ENCODE measurements at regions not wholly inside any gene's neighbourhood (a gene's known extent, or its start where the extent isn't known, plus 50 kb on each side); places are given as distances from the start of the nearest gene placed in this dataset.

- H3K36me3 Mint-ChIP-seq (ENCODE audit: low read depth): no peaks in the 10 kb centered on the region
- CTCF ChIA-PET: no interaction called here
- no peaks in the 10 kb centered on the region for H3K9me3 Mint-ChIP-seq
- H3K4me3 Mint-ChIP-seq: no peak overlapping the region
- no peak for DNase-seq
- H3K27ac Mint-ChIP-seq: no peak overlapping the region
- intact Hi-C loops (cut with micrococcal nuclease): no loop called here
- H3K27me3 Mint-ChIP-seq (ENCODE audit: low read depth): peaks cover 2% of the 10 kb centered on the region
- no peaks in the 10 kb centered on the region for H3K4me1 Mint-ChIP-seq (ENCODE audit: low read depth)
Measured at GRCh38 chr3:69560818-69561217, 174.9 kb upstream of the FRMD4B start.

- Mint-ChIP-seq H3K4me1 (ENCODE audit: low read depth) (no peaks in the 10 kb centered on the region), H3K9me3 (no peaks in the 10 kb centered on the region), H3K27ac (no peak overlapping the region), H3K4me3 (no peak overlapping the region), H3K27me3 (ENCODE audit: low read depth) (peaks cover 3% of the 10 kb centered on the region), H3K36me3 (ENCODE audit: low read depth) (no peaks in the 10 kb centered on the region)
- DNase-seq: no peak
- intact Hi-C loops (cut with micrococcal nuclease): no loop called here
- CTCF ChIA-PET: no interaction called here
Measured at GRCh38 chr3:69560116-69560515, 174.2 kb upstream of the FRMD4B start.

GRCh38 chr3:69558912-69559311, 173.0 kb upstream of the FRMD4B start:
- no peaks in the 10 kb centered on the region for H3K4me1 Mint-ChIP-seq (ENCODE audit: low read depth)
- no peaks in the 10 kb centered on the region for H3K9me3 Mint-ChIP-seq
- CTCF ChIA-PET: no interaction called here

GRCh38 chr3:69554576-69554975, 168.7 kb upstream of the FRMD4B start:
- Mint-ChIP-seq H3K27me3 (ENCODE audit: low read depth) (peaks cover 4% of the 10 kb centered on the region), H3K4me1 (ENCODE audit: low read depth) (no peaks in the 10 kb centered on the region), H3K27ac (no peak overlapping the region), H3K36me3 (ENCODE audit: low read depth) (no peaks in the 10 kb centered on the region), H3K9me3 (no peaks in the 10 kb centered on the region), H3K4me3 (no peak overlapping the region)
- no peak for DNase-seq
- intact Hi-C loops (cut with micrococcal nuclease): no loop called here
- CTCF ChIA-PET: interaction anchor here (0.9 kb wide), 1 partner anchor 15 kb away, joined by 3 read pairs; no protein-coding TSS in a partner anchor

More at GRCh38 chr3:69558912-69559311, 173.0 kb upstream of the FRMD4B start:
- no peak overlapping the region for H3K27ac Mint-ChIP-seq
- intact Hi-C loops (cut with micrococcal nuclease): no loop called here
- peaks cover 4% of the 10 kb centered on the region for H3K27me3 Mint-ChIP-seq (ENCODE audit: low read depth)
- H3K4me3 Mint-ChIP-seq: no peak overlapping the region
- no peak for DNase-seq
- H3K36me3 Mint-ChIP-seq (ENCODE audit: low read depth): no peaks in the 10 kb centered on the region

- CTCF ChIA-PET: no interaction called here
- no peak for DNase-seq
Measured at GRCh38 chr3:69553888-69554287, 168.0 kb upstream of the FRMD4B start.

GRCh38 chr3:69547461-69547880, 161.6 kb upstream of the FRMD4B start:
- no peak overlapping the region for H3K4me3 Mint-ChIP-seq
- DNase-seq: no peak
- H3K36me3 Mint-ChIP-seq (ENCODE audit: low read depth): no peaks in the 10 kb centered on the region
- H3K4me1 Mint-ChIP-seq (ENCODE audit: low read depth): no peaks in the 10 kb centered on the region
- CTCF ChIA-PET: no interaction called here
- intact Hi-C loops (cut with micrococcal nuclease): no loop called here
- no peak overlapping the region for H3K27ac Mint-ChIP-seq
- peaks cover 12% of the 10 kb centered on the region for H3K27me3 Mint-ChIP-seq (ENCODE audit: low read depth)
- H3K9me3 Mint-ChIP-seq: no peaks in the 10 kb centered on the region

More at GRCh38 chr3:69553888-69554287, 168.0 kb upstream of the FRMD4B start:
- Mint-ChIP-seq H3K4me1 (ENCODE audit: low read depth) (no peaks in the 10 kb centered on the region), H3K27me3 (ENCODE audit: low read depth) (peaks cover 4% of the 10 kb centered on the region), H3K9me3 (no peaks in the 10 kb centered on the region), H3K36me3 (ENCODE audit: low read depth) (no peaks in the 10 kb centered on the region), H3K27ac (no peak overlapping the region), H3K4me3 (no peak overlapping the region)
- intact Hi-C loops (cut with micrococcal nuclease): no loop called here

GRCh38 chr3:69542805-69543429, 157.0 kb upstream of the FRMD4B start:
- peaks cover 37% of the 10 kb centered on the region for H3K27me3 Mint-ChIP-seq (ENCODE audit: low read depth)
- no peak for DNase-seq
- CTCF ChIA-PET: no interaction called here
- no peaks in the 10 kb centered on the region for H3K9me3 Mint-ChIP-seq
- intact Hi-C loops (cut with micrococcal nuclease): no loop called here
- no peaks in the 10 kb centered on the region for H3K36me3 Mint-ChIP-seq (ENCODE audit: low read depth)
- H3K4me3 Mint-ChIP-seq: no peak overlapping the region
- no peak overlapping the region for H3K27ac Mint-ChIP-seq
- H3K4me1 Mint-ChIP-seq (ENCODE audit: low read depth): peaks cover 6% of the 10 kb centered on the region

- intact Hi-C loops (cut with micrococcal nuclease): no loop called here
- no peak for DNase-seq
Measured at GRCh38 chr3:69542089-69542804, 156.4 kb upstream of the FRMD4B start.

GRCh38 chr3:69541711-69542088, 155.8 kb upstream of the FRMD4B start:
- intact Hi-C loops (cut with micrococcal nuclease): no loop called here
- H3K27me3 Mint-ChIP-seq (ENCODE audit: low read depth): peaks cover 37% of the 10 kb centered on the region
- CTCF ChIA-PET: no interaction called here

More at GRCh38 chr3:69542089-69542804, 156.4 kb upstream of the FRMD4B start:
- H3K36me3 Mint-ChIP-seq (ENCODE audit: low read depth): no peaks in the 10 kb centered on the region
- CTCF ChIA-PET: no interaction called here
- peaks cover 37% of the 10 kb centered on the region for H3K27me3 Mint-ChIP-seq (ENCODE audit: low read depth)
- H3K4me3 Mint-ChIP-seq: no peak overlapping the region
- peaks cover 6% of the 10 kb centered on the region for H3K4me1 Mint-ChIP-seq (ENCODE audit: low read depth)
- H3K9me3 Mint-ChIP-seq: no peaks in the 10 kb centered on the region
- no peak overlapping the region for H3K27ac Mint-ChIP-seq

GRCh38 chr3:69540706-69541581, 155.1 kb upstream of the FRMD4B start:
- peaks cover 37% of the 10 kb centered on the region for H3K27me3 Mint-ChIP-seq (ENCODE audit: low read depth)

More at GRCh38 chr3:69541711-69542088, 155.8 kb upstream of the FRMD4B start:
- Mint-ChIP-seq H3K9me3 (no peaks in the 10 kb centered on the region), H3K36me3 (ENCODE audit: low read depth) (no peaks in the 10 kb centered on the region), H3K4me3 (no peak overlapping the region), H3K4me1 (ENCODE audit: low read depth) (peaks cover 6% of the 10 kb centered on the region), H3K27ac (no peak overlapping the region)
- DNase-seq: no peak

GRCh38 chr3:69539134-69539533, 153.2 kb upstream of the FRMD4B start:
- Mint-ChIP-seq H3K36me3 (ENCODE audit: low read depth) (no peaks in the 10 kb centered on the region), H3K27me3 (ENCODE audit: low read depth) (peaks cover 34% of the 10 kb centered on the region), H3K4me1 (ENCODE audit: low read depth) (peaks cover 6% of the 10 kb centered on the region), H3K27ac (no peak overlapping the region), H3K4me3 (no peak overlapping the region), H3K9me3 (no peaks in the 10 kb centered on the region)
- CTCF ChIA-PET: no interaction called here
- DNase-seq: no peak
- intact Hi-C loops (cut with micrococcal nuclease): no loop called here

More at GRCh38 chr3:69540706-69541581, 155.1 kb upstream of the FRMD4B start:
- no peak overlapping the region for H3K4me3 Mint-ChIP-seq
- no peak for DNase-seq
- intact Hi-C loops (cut with micrococcal nuclease): no loop called here
- no peaks in the 10 kb centered on the region for H3K9me3 Mint-ChIP-seq
- H3K36me3 Mint-ChIP-seq (ENCODE audit: low read depth): no peaks in the 10 kb centered on the region
- CTCF ChIA-PET: no interaction called here
- no peak overlapping the region for H3K27ac Mint-ChIP-seq
- H3K4me1 Mint-ChIP-seq (ENCODE audit: low read depth): peaks cover 6% of the 10 kb centered on the region

GRCh38 chr3:69538281-69538680, 152.4 kb upstream of the FRMD4B start:
- CTCF ChIA-PET: no interaction called here
- peaks cover 6% of the 10 kb centered on the region for H3K4me1 Mint-ChIP-seq (ENCODE audit: low read depth)
- no peak for DNase-seq
- peaks cover 34% of the 10 kb centered on the region for H3K27me3 Mint-ChIP-seq (ENCODE audit: low read depth)
- no peaks in the 10 kb centered on the region for H3K9me3 Mint-ChIP-seq
- no peaks in the 10 kb centered on the region for H3K36me3 Mint-ChIP-seq (ENCODE audit: low read depth)
- no peak overlapping the region for H3K4me3 Mint-ChIP-seq
- no peak overlapping the region for H3K27ac Mint-ChIP-seq
- intact Hi-C loops (cut with micrococcal nuclease): no loop called here

All from activated naive CD4-positive, alpha-beta T cell treated with anti-CD3 and anti-CD28 coated beads for 36 hours (primary cell).